NB4 (cell line): ENCODE measurements at regions not wholly inside any gene's neighbourhood (a gene's known extent, or its start where the extent isn't known, plus 50 kb on each side); places are given as distances from the start of the nearest gene placed in this dataset.

ENCODE experiments used
- DNase-seq: peaks from one replicate; pipeline ENCODE4 v3.0.0; 2010; ENCODE audit warnings: low read depth
- H3K4me3 ChIP-seq: one replicate; pipeline ENCODE4 v1.5.1; 2011; ENCODE audit warnings: mild to moderate bottlenecking, low read depth, low read length, moderate library complexity
- CTCF ChIP-seq: IDR thresholded peaks from one replicate; pipeline ENCODE4 v1.5.1; 2012; ENCODE audit warnings: low read depth, low read length
- MAX ChIP-seq: IDR thresholded peaks from 2 replicates; pipeline ENCODE4 v1.6.1; 2011; ENCODE audit warnings: low read depth, low read length
- MYC ChIP-seq: IDR thresholded peaks from 2 replicates; pipeline ENCODE4 v1.6.1; 2011; ENCODE audit warnings: low read depth, low read length
- POLR2A ChIP-seq: IDR thresholded peaks from 2 replicates; pipeline ENCODE4 v1.6.1; 2011; ENCODE audit warnings: mild to moderate bottlenecking; ENCODE audit not compliant: insufficient read length; ENCODE audit errors: extremely low read depth

- H3K4me3 ChIP-seq, result no peak overlapping the region
- DNase-seq, result no peak
- no peak for TF ChIP-seq POLR2A
- no peak for TF ChIP-seq MAX
- no peak for TF ChIP-seq CTCF
- no peak for TF ChIP-seq MYC
Measured at GRCh38 chr16:8113843-8114242, 476.5 kb downstream of the TMEM114 start.

GRCh38 chr16:8110572-8111514 is 479.5 kb downstream of the TMEM114 start:
- H3K4me3 ChIP-seq, result no peak overlapping the region
- no peak for DNase-seq
- TF ChIP-seq MYC (no peak), POLR2A (no peak), CTCF (no peak), MAX (no peak)

- TF ChIP-seq MAX (no peak), MYC (no peak), POLR2A (no peak), CTCF (no peak)
- H3K4me3 ChIP-seq, result no peak overlapping the region
- no peak for DNase-seq
Measured at GRCh38 chr16:8109510-8110369, 480.6 kb downstream of the TMEM114 start.

GRCh38 chr16:8108991-8109509 is 481.3 kb downstream of the TMEM114 start:
- no peak for TF ChIP-seq POLR2A
- TF ChIP-seq MAX, result no peak
- TF ChIP-seq MYC, result no peak
- no peak for TF ChIP-seq CTCF
- no peak overlapping the region for H3K4me3 ChIP-seq
- no peak for DNase-seq

GRCh38 chr16:8107296-8107695 is 483.0 kb downstream of the TMEM114 start:
- no peak for TF ChIP-seq MAX
- no peak for TF ChIP-seq POLR2A
- TF ChIP-seq MYC, result no peak
- TF ChIP-seq CTCF, result no peak
- DNase-seq, result no peak
- H3K4me3 ChIP-seq, result no peak overlapping the region
